HG03064 (cell line): ENCODE measurements at regions not wholly inside any gene's neighbourhood (a gene's known extent, or its start where the extent isn't known, plus 50 kb on each side); places are given as distances from the start of the nearest gene placed in this dataset.

ENCODE experiments used
- ATAC-seq: cut with Tn5 transposase; IDR thresholded peaks from one replicate; pipeline ENCODE4 v1.9.1; 2021; ENCODE audit warnings: low read depth; ENCODE audit not compliant: unreplicated experiment

DNA sequence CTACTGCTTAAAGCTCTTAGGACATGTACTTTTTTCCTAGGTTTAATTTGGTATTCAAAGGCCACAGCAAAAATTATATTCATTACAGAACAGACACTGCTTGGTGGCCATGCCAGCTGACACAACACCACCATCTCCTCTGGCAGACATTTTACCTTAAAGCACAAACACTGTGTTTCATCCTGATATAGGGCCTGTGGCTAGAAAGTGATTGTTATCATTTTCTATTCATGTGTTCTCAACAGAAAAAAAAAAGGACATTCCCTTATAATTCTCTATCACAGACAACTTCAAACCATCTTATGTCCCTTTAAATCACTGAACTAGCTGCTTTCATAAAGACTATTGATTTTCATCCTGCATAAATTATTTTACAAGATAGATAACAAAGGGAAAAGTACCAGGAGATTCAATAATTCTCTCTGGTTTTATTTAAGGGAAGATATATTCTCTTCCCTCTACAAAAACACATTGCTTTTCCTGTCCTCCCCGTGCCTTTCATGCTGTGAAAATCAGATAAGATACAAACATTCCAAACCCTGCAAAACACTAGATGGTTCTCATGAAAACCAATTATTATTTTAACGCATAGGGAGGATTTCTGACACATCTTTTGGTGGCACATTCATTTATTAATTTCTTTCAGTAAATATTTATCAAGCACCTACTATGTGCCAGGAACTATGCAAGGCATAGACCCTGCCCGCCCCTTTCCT is 139.3 kb upstream of the TMCC3 start:
- no peak for ATAC-seq

DNA sequence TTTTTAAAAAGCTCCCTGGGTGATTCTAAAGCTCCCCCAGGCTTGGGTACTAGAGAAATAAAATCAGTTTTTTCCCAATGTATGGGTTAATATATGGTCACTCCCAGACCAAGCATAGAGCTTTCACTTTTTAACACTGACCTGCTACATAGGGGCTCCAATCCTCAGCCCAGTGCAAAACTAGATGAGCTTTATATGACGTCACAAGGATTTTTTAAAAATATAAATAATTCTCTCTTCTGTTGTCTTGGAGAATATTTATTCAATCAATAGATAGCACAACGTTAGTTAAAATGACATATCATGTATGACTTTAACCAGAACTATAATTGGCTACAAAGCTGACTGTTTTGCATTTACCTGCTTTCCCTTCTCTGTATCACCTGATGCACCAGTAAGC is 137.9 kb upstream of the TMCC3 start:
- ATAC-seq, result no peak

DNA sequence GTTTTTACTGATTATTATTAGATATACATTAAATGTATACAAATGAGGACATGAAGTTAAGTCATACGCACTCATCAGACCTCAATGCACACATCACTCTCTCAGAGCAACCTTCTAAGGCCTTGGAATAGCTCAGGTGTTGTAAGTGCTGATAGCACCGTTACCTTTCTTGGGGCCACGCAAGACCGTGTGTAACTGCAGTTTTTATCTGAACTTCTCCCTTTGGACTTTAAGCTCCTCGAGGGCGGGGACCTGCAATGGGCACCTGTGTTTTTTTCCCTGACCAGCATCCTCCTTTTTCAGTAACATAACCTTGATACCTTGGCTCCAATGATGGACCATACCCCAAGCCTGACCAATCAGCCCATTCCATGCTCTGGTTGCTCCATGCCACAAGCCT is 136.5 kb upstream of the TMCC3 start:
- ATAC-seq, result no peak

DNA sequence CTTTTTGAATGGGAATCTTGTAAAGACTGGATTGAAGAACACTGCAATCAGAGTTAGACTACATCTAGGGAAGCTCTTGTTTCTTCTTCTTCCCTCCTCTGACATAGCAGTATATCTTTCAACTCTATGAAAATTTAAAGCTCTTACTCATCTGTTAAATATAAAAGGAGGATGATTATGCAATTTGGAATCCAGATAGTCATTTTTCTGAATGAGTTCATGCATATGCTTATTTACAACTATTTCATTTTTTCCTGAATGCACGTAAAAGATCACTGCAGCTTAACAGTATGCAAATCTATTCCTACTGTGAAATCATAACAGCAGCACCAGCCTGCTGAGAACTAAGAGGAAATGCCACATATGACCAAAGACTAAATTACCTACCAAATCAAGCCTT is 133.5 kb upstream of the TMCC3 start:
- ATAC-seq, result no peak

DNA sequence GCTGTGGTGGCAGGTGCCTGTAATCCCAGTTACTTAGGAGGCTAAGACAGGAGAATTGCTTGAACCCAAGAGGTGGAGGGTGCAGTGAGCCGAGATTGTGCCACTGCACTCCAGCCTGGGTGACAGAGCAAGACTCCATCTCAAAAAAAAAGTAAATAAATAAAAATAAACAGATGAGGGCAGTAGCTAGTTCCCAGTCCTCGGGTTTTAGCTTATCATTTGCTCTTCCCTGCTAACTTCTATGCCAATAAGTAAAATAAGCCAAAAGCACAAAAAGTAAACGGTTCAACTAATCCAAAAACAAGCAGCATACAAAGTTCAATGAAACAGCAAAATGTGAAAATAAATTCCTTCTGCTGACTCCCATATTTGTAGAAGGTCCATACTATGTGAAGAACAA is 133.0 kb upstream of the TMCC3 start:
- no peak for ATAC-seq

DNA sequence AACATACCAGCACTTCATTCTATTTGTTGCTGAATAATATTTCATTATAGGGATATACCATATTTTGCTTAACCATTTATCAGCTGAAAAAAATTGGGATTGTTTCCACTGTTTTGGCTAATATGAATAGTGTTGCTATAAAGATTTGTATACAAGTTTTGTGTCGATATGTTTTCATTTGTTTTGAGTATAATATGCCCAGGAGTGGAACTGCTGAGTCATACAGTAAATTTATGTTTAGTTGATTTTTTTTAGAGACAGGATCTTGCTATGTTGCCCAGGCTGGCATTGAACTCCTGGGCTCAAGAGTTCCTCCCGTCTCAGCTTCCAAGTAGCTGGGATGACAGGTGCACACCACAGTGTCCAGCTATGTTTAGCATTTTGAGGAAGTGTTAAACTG is 131.5 kb upstream of the TMCC3 start:
- no peak for ATAC-seq

DNA sequence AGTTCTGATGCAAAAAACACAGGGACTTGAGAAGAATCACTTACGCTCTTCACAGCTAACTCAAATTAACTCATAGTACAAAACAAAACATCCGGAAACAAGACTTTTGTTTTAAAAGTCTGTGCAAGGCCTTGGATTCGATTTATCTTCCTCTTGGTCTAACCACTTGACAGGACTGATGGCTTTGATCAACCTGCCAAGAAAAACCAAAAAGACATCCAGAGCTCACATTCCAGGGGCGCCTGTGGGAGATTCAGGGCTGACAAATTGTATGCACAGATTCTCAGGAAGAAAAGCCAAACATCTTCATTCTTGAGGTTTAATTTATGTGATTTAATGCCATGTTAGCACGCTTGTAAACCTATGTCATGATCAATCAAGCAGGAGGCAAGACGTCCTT is 129.1 kb upstream of the TMCC3 start:
- no peak for ATAC-seq

DNA sequence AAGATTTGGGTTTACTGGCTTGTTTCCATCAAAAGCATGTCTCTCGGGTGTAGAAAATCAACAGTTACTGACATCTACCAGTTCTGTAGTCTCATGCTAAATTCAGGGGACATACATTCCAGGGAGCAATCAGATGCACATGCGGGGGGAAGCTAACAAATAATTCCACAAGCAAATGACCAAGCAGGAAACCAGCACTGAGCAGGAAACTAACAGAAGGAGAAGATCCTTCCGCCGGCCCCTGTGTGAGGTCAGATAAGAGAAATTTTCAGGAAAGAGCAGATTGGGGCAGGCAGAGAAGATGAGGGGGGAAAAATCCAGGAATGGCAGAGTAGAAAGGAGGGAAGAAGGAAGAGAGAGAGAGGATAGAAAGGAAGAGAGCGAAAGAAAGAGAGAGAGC is 127.6 kb upstream of the TMCC3 start:
- no peak for ATAC-seq

DNA sequence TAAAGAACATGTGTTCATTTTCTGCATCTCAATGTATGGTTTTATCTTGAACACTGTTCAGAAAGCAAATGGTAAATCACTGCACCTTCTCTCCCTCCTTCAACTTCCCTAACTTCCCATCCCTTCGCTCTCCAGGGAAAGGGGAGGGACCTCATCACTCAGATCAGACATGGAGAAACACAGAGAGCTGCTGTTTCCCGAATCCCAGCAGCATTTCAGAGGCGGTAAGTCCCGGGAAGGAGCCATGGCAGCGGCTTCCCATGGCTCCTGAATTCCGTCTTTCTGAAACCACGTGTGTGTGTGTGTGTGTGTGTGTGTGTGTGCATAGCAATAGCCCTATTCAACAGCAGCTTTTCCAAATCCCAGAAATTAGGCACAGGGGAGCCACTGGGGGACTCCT is 125.4 kb upstream of the TMCC3 start:
- ATAC-seq, result no peak

DNA sequence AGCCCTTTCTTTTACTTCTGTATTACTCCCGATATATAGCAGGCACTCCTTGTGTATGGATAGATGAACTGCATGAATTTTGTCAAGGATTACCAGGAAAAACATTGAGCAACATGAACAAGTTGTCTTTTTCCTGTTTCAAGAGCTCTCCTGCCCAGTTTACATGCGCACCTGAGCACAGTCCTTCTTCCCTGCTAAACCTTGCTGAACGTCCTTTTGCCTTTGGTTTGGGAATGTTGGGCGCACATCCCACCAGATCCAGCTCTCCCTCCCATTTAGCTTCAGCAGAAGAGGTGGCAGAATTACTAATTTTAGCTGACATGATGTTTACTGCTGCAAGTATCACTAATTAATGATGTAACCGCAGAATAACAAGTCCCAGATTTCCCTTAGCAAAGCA is 121.4 kb upstream of the TMCC3 start:
- ATAC-seq, result no peak

DNA sequence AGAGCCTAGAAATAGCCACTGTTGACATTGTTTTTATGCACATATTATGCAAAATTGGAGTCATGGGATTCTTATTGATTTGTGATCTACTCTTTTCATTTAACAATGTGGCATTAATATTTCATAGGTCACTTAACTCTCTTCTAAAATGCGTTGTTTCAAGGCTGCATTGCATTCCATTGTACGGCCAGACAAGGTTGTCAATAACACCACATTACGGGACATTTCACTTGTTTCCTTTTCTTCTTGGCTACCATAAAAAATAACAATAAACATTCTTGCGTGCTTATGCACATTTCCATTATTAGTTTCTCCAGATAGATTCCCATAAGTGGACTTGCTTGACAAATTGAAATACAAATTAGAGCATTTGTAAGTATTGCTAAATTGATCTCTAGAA is 120.8 kb upstream of the TMCC3 start:
- no peak for ATAC-seq

DNA sequence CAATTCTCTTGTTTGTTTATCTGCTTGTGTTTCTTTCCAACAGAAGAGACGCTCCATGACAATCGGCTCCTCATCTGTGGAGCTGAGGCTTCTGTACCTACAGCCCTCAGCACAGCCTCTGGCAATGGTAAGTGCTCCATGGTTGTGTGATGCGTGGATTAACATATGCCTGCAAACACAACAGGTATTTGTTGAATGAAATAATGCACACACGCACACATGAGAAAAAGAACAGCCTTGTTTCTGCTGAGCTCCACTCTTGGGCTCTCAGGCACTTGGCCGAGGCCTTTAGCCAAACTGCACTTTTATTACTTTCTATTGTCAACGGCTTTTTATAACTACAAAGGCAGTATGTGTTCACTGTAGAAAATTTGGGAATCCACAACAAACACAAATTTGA is 120.4 kb upstream of the TMCC3 start:
- no peak for ATAC-seq

DNA sequence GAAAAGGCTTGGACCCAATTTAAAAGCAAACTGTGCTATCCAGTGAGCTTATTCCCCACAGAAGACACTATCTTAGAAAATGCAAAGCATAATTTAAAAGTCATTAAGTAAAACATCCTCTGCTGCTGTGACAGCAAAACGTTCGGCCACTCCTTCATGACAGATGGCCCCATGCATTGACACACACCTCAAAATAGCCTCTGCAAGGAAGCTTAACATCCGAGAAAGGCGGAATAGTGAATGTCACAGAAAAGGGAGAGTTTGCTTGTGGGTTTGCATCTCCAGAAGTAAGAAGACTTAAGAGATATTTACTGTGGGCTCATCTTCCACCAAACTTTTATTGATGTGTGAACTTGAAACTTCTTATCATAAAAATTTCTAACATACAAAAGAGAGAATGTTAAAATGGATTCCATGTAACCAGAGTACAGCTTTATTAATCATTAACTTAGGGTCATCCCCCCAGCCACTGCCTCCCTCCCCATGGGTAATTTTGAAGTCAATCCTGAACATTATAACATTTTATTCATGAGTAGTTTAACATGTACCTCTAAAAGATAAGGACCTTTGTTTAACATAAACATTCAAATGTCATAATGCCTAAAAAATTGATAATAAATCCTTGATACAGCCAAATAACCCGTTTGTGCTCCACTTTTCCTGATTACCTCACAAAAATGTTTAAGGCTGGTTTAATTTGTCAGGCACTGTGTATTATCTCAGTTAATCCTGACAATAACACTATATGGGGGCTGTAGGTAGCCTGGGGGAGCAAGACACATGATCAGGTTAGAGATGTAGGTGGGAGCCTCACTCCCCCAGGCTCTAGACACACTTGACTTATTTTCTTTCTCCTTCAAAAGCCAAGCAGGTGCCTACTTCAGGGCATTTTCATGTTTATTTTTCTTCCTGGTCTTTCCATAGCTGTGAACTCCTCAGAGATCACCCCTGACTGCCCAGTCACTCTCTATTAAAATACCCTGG is 119.7 kb upstream of the TMCC3 start:
- no peak for ATAC-seq

DNA sequence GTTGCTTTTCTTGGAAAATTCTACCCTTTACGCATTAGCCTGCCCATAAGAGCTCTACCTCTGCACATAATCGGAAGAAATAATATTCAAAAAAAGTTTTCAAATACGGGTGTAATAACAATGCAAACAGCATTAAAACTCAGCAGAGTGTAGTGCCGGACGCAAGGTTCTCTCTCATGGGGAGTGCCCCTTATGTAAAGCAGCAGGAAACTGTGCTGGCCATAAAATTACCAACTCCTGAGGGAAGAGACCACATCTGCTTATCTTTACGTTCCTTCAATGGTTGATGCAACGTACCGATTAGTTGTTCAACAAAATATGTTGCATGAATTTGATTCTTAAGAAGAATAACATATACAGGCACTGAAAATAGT is 118.7 kb upstream of the TMCC3 start:
- peak; percentile 76 for ATAC-seq

DNA sequence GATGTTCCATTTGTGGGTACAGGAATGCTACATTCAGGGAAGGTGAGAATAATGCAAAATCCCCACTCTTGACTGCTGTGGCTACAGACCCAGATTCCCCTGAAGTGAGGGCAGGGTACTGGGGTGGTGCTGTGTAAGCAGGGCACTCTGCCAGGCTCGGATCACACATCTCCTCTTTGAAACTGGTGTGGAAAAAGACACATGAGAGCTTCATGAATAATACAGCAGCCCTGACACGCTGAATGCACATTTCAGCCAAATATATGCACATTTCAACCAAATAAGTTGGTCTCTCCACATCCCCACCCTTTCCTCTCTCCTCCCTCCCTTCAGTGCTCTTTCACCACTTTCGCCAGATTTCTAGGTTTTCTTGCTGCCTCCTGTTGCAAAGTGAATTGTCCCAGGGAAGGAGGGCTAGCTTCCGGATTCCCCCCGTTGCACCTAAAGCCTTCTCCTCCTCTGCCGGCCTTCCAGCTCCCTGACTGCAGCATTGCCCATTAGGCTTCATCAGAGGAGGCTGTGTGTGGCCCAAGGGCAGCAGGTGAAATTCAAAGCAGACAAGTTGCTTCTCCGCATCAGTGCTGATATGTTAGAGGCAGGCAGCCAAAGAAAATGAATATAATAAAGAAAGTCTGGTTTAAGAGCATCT is 118.2 kb upstream of the TMCC3 start:
- ATAC-seq, result peak; percentile 42

DNA sequence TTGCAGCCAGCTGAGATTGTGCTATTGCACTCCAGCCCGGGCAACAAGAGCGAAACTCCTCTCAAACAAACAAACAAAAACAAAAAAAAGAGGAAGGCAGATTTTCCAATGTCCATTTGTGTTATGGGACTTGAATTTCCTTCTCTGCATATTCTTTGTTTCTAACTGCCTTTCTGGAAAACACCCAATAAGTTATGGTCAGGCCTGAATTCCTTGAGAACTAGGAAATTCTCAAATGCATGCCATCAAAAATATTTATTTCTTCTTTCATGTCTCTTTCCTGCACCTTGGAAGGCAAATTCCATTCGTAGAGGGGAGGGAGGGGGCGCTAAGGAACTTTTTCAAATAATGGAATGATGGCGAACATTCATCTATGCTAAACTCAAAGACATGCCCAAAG is 117.6 kb upstream of the TMCC3 start:
- ATAC-seq, result no peak

DNA sequence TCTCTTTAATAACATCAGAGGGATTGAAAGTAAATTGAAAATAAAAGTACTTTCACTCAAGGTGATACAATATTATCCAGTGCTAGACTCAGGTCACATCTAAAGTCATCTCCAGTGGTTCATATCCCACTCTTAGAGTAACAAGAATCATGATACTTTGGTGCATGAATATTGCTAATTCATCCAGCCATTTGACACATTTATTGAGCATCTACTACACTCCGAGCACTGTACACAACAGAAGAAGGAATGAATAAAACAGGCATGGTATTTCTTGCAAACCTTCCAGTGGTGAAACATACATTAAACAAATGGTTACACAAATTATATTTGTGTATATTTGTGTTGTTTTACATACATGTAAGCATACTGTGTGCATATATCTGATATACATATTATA is 116.0 kb upstream of the TMCC3 start:
- no peak for ATAC-seq

DNA sequence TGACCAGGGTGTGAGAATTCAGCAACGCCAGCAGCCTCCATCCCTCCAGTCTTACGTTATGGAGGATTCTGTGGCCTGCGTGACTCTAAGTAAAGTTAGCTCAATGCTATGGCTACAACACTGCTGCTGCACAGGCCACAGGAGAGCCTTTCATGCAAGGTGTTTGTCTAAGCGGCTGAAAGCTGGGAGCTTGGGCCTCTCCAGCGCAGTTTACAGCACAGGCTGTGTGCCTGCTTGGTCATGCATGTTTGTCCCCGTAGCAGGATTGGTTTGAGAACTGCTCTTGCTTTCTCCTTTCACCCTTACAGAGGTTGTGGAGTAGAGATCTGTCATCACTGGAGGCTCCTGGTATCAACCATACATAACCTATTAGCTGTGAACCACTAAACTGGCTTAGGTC is 113.1 kb upstream of the TMCC3 start:
- no peak for ATAC-seq

DNA sequence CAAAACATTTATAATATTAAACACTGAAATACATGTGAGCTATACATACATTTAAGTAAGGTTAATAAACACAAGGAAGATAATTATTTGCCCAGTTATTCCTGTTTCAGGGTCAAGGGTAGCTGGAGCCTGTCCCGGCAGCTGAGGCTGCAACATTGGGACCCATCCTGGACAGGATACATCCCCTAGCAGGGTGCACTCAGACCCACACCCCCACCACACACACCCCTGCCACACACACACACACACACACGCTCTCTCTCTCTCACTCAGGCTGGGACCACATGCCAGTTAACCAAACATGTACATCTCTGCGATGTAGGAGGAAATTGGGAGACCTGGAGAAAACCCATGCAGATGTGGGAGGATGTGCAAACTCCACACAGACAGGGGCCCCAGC is 112.6 kb upstream of the TMCC3 start:
- peak; percentile 18 for ATAC-seq

DNA sequence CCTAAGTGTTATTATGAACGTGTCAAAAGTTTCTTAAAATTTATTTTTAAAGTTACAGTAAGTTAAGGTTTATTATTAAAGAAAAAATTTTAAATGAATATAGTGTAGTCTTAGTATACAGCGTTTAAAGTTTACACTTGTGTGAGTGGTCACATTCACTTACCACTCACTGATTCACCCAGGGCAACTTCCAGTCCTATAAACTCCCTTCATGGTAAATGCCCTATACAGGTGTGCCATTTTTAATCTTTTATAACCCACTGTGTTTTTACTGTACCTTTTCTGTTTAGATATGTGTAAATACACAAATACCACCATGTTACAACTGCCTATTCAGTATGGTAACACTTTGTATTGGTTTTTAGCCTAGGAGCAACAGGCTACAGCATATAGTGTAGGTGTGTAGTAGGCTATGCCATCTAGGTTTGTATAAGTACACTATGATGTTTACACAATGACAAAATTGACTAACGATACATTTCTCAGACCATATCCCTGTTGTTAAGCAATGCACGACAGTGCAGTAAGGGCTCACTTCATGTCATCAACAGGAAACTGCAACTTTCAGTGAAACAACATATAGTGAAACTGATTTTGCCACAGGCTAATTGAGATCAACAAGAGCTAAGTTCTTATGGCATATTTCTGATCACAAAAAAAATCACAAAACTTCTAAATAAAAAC is 112.0 kb upstream of the TMCC3 start:
- ATAC-seq, result peak; percentile 65

DNA sequence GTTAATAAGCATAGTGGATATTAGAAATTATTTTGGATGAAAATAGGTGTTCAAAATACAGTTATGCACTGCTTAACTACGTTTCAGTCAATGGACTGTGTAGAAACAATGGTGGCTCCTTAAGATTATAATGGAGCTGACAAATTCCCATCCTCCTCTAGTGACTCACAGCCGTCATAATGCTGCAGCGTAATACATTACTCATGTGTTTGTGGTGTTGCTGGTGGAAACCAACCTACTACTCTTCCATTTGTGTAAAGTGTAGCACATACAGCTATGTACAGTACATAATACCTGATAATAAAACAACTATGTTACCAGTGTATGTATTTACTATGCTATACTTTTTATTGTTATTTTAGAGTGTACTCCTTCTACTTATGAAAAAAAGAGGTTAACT is 111.2 kb upstream of the TMCC3 start:
- no peak for ATAC-seq
